GM19025 (cell line): ENCODE measurements at regions not wholly inside any gene's neighbourhood (a gene's known extent, or its start where the extent isn't known, plus 50 kb on each side); places are given as distances from the start of the nearest gene placed in this dataset.
"Not testable (repeated sequence)": the region's sequence is repeated elsewhere in the genome, so short reads cannot be mapped to it uniquely, and the experiment has no call there.

Experiments
- ATAC-seq: cut with Tn5 transposase; IDR thresholded peaks from one replicate; pipeline ENCODE4 v1.9.1; 2021; ENCODE audit warnings: mild to moderate bottlenecking, low read depth, moderate library complexity; ENCODE audit not compliant: unreplicated experiment

DNA sequence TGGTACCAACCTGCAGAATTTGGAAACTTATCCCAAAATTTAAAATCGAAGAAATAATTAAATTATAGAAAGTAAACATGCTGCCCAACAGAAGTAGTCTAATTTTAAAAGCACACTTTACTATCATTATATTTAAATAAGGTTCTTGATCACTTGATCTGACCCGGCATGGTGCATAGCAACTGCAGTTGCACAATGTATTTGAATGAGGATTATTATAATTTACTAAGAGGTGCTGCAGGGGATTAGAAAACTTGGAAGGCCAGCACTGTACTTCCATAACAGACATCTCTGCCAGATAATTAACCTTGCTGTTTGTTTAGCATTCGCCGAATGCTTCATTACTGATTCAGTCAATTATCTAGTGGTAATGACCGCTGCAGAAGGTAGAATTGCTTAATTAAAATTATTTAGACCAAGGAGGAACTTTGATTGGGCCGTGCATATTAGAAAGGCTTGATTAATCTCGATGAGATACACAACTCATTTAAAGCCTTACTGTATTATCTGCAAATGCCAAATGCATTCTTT, 971.6 kb downstream of the ZPLD1 start:
- ATAC-seq: no peak

DNA sequence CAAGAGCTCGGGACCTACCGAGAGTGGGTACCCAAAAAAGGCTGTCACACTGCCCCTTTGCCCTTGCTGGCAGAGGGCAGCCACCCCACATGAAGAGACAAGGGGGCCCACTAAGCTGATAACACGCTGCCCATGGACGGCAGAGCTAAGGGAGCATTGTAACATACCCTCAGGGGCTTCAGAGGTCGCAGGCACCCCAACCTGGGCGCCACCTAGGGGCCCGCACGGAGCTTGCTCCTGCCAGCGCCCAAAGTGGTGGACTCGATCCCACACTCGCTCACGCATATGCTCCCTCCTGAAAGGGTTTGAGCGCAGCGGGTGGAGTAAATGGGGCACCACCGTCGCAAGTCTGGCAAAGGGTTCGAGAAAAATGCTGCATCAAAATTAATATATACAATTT, 975.4 kb downstream of the ZPLD1 start:
- no peak for ATAC-seq

DNA sequence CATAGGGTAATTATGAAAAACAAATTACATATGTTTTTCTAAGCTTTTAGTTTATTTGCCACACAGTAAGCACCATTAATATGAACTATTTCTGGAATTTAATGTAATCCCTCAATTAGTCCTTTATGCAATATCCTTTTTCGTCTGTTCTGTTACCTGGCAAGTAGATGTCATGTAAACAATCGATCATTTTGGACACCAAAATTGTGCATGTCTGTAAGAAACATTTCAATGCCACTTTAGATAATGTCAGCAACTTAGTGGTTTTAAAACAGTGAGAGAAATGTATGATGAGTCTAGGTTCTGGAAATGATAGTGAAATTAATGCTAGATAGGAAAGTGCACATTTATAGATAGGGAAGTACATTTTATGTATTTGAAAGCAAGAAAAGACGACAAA, 986.6 kb downstream of the ZPLD1 start:
- no peak for ATAC-seq

DNA sequence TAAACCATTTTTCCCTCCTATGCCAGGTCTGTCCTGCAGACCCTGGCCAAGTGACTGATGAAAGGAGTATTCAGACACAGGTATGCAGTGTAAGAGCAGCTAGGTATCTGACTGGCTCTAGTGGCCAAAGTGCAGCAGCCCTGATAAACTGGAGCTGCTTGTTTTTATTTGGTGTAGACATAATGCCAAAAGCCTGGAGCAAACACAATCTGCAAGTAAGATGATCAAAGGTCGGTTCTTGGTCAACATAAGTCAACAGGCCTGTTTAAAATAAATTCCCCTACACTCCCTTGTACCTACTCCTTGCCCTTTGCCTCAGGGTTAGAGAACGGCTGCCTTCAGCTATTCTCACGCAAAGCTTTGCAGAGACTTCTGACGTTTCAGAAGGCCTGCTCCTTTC, 1003.1 kb downstream of the ZPLD1 start:
- no peak for ATAC-seq

DNA sequence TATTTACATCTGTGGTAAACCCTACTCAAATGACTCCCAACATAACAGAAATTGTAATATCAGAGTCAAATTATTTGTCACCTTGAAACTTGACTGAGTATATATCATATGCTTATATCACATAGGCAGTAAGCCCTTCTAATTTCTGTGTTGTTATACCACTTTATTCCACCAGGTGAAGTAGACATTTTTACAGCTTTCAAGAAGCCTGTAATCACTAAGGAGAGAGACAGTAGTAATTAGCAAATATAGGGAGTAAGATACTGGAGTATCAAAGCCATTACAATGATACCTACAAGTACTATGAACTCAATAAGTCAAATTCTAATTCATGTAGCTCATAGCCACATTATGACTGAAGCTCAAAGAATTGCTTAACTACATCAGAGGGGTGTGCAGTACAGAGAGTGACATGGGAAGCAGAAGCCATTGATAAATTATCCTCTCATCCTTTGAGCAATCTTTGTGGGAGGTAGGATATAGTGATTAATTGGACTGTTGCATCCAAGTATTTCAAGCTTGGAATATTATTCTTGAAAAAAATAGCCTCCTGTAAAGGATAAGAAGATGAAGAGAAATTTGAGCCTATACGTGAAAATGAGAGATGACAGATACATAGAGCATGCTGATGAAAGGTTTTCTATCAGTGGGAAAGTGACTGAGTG, 1005.9 kb downstream of the ZPLD1 start:
- ATAC-seq: peak; percentile 51

DNA sequence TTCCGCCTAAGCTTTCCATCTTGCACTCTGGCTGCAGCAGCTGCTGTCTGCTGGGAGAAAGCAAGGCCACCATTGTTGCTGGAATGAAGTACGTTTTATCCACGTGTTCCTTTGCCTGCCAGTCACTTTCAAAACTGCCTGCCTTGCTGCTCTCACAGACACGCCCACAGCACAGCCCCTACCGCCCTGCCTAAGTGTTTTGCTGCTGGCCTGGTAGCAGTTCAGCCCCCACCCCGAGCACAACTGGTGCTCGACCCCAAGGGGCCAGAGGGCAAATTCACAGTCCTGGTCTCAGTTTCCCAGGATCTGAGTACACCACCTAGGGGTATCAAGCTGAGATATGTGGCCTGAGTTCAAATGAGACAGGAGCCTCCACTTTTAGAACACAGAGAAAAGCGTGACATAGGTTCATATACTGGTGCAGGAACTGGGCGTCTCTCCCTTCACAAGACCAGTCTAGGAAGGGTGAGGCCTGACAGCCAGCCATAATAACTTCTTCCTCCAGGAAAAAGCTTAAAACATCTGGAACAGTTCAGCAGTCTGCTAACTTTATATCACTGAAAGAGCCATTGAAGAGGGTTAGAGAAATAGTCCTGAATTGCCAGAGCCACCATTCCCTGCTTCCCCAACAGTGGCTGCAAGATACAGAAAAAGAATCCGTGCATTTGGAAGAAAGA, 1012.3 kb downstream of the ZPLD1 start:
- no peak for ATAC-seq

DNA sequence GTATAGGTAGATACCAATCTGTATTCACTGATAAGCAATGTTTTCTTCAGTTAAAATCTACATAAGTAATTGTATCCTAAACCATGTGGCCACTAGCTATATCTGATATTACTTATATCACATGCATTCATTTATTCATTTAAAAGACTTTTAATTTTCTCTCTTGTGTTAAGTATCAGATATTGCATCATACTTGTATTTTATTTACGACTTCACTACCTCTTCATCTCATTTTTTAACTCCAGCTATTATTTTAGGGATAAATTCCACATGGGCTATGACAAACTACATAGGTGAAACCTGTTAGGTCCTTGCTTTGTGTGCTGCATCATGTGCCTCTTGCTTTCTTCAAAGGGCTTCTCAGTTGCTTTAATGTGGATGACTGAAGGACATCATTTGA, 1018.3 kb downstream of the ZPLD1 start:
- no peak for ATAC-seq

DNA sequence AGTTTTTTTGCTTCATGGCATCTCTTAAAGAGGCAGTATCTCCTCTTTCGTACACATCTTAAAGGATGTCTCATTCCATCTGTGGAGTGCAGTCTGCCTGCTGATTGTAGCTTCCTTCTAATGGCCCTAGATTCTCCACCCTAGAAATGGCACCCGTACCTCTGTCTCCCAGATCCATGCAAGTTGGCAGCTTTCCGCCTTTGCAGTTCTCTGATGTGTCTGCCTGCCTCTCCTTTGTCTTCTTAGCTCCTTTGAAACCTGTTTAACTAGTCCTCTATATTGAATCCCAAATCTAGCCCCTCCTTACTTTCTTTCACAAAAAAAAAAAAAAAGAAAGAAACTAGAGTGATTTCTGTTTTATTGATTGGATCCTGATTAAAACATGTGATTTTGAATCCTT, 1025.0 kb downstream of the ZPLD1 start:
- ATAC-seq: no peak

DNA sequence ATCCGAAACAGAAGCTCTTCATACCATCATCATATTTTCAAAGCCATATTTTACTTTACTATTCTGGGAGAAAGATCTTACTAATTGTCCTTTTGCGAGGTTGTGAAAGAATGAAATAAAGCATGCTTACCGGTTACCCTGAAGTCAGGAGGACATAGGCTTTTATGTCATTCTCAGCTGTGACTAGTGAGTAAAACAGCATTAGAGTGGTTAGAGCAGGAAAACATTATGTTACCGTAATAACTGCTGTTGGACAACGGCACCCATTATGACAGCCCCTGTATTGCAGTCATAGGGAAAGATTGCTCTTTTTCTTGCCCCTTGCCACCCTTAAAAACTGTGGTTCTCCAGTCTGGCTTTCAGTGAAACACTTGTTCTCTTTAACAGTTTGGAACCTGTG, 1035.7 kb downstream of the ZPLD1 start:
- ATAC-seq: no peak

DNA sequence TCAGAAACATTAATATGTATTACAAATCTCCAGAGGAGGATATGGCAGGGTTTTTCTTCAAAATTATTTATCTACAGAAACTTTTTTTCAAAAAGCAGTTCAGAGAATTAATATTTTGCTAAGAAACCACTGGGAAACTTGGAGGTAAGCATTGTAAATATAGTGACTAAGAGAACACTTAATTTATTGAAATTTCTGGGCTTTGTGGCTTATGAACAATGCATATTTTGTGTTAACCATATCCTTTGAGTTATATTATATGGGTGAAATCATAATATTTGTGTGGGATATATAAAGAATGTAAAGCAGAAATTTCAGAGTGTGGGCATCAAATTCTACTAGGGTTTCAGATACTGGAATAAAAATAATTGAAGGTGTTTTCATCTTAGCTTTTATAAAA, 1059.2 kb downstream of the ZPLD1 start:
- ATAC-seq: no peak

DNA sequence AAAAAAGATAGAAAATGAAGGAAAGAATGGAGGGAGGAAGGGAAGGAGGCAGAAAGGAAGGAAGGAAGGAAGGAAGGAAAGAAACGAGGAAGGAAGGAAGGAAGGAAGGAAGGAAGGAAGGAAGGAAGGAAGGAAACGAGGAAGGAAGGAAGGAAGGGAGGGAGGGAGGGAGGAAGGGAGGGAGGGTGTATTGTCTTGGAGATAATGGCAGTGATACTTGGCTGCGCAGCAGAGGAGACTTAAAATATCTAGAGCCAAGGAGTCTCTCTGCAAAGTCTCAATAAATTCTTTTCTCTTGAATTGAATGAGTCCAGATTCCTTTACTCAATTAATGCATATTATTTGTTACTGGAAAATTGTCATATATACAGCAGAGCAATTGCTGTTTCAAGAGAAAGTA, 1059.7 kb downstream of the ZPLD1 start:
- ATAC-seq: no peak

DNA sequence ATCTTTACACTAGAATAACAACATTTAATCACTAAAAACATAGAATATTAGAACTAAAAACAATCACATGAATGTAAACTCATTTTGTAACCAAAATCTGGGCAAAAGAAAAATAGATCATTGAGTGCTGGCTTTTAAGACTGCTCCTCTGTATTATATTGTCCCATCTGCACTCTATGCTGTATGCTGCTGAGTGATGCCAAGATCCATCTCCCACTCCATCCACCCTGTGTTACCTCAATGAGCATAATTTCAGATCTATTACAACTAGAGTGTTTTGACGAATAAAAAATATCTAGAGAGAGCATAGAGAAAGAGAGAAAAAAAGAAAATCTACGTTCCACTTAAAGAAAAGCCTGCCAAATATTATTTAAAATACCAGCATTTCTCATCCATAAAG, 1060.4 kb downstream of the ZPLD1 start:
- no peak for ATAC-seq

DNA sequence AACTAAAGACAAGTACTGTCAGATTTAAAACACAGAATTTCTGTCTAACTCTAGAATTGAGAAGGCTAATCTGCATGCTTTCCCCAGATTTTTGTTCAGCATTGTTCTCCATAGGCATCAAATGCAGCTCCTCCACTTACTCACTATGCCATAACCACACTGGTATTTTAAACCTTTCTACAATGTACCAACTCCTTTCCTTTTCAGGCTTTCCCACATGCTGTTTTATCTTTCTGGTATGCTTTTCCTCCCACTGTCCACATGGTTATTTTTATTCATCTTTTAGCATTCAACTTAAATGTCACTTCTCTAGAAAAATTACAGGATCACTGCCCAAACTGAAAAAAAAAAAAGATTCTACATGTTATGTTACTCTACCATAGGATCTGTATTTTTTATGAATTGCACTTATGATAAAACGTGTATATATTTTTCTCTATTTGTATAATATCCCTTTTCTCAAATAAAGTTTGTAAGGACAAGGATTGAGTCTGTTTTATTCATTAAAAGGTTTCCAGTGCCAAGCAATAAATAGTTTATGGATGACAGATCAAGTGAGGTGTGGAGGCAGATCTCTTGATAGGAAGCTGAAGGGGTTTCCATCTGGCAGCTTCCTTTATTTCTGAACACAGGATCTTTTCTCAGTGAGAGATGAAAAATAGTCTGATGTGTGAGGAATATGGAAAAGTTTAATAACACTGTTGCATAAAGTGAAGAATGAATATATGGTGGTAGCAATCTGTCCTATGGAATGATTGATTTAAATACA, 1064.5 kb downstream of the ZPLD1 start:
- no peak for ATAC-seq

DNA sequence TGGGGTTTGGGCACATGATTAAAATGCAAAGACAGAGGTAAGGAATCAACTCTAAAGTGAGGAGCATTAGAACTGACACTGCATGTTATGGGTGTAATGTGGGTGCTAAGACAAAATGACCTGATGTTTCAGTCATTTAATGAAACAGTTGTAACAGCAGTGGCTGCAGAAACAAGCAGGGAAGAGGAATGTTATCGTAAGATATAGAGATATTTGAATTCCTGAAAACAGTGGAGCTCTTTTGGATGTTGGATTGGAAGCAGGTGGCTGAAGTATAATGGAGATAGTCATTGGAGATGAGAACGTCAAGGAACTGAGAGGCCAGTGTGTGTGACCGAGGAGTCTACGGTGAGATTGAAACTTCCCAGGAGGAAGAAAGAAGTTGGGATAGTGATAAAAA, 1065.2 kb downstream of the ZPLD1 start:
- ATAC-seq: no peak

DNA sequence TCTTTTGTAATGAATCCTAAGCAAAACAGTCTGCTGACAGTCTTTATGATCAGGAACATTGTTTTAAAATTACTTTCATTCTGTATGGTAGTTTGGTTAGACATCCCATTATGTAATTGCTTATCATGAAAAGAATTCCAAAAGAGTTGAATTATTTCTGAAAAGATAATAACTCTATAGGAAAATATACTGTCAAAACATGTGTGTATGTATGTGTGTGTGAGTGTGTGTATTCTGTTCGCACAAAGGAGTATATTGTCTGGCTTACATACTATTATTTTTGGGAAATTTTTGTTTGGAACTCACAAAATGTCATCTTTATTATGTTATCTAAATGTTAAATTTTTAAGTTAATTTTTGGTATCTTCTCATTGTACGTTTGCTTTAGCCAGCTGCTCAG, 1075.9 kb downstream of the ZPLD1 start:
- ATAC-seq: no peak

DNA sequence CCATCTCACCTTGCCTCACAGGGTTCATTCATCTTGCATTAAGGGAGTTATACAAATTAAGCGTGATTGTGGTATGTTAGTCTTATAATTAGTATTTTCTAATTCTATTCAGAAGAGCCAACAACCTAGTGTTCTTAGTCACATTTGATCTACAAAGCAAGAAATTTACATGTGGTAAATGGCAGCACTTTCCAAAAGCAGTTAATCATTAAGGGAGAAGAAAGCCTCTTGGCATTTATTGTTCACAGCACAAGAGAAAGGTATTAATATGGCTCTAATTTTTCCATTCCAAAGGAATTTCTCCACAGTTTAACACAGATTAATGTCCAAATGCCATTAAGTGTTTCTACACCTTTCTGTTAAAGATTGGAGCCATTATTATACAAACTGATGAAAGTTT, 1077.1 kb downstream of the ZPLD1 start:
- ATAC-seq: no peak

DNA sequence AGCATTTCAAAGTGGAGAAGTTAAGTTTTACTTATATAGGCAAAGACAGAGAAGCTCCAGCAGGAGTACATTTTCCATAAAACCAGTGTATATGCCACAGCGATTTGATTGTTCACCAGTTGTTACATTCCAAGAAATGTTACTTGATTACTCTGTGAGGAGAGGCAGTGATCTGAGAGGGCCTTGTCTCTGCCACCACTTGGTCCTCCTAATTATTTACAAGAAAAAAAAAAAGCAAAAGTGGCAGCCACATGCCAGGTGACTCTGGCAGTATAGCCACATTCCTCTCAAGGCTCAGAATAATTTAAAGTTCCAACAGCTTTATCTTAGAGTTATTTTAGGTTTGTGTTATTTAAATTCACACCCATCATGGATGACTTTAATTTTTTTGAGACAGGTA, 1077.8 kb downstream of the ZPLD1 start:
- ATAC-seq: no peak

DNA sequence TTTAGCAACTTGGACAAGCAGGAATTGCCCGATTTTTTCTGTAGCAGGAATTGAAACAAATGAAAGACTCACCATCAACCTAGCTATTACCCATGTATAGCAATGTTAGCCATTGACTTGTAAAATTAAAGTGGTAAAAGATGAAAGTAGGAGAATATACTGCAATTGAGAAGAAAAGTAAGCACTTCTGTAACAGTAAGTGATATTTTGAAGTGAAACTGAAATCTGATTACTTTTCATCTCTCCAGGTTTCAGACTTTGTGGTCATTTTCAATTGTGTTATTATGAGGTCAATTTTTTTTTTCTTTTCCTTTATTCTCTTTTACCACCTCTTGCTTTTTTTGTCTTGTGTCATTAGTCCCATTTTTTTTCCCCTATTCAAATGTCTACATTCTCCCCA, 1078.2 kb downstream of the ZPLD1 start:
- no peak for ATAC-seq

DNA sequence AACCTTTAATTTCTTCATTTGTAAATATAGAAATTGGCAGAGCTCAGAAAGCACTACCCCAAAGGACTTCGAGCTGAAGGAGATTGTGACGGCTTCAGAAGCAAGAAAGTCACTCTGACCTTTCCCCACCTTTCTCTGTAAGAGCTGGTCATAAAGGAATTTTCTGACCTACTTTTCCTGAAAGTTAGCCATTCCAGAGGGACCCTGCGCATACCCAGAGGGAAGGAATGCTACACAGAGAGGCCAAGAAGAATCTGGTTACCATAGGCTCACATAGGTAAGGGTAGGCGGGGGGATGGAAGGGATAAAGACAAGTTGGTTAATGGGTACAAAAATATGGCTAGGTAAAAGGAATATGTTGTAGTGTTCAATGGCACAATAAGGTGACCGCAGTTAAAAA, 1080.3 kb downstream of the ZPLD1 start:
- ATAC-seq: no peak

DNA sequence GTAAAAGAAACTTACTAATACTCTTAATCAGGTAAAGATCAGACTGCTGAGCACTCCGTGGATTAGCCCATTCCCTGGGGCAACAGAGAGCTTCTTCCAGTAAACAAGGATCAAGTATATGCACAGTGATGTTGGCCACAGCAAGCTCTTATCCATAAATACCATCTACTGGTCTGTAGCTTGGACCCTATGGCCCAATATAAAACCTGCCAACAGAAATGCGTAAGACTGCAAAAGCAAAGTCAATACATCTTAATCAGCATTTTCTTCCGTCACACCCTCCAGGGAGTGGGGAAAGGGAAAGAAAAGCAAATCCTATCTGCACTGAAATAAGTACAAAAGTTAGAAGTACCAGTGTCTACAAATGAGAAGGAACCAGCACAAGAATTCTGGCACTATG, 1082.1 kb downstream of the ZPLD1 start:
- ATAC-seq: no peak

DNA sequence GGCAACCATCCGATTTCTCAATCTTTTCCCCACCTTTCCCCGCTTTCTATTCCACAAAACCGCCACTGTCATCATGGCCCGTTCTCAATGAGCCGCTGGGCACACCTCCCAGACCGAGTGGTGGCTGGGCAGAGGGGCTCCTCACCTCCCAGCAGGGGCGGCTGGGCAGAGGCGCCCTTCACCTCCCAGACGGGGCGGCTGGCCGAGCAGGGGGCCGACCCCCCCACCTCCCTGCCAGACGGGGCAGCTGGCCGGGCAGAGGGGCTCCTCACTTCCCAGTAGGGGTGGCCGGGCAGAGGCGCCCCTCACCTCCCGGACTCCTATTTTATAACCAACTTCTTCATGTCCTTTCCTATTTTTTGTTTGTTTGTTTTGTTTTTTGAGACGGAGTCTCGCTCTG, 1096.5 kb downstream of the ZPLD1 start:
- ATAC-seq: not testable (repeated sequence)

DNA sequence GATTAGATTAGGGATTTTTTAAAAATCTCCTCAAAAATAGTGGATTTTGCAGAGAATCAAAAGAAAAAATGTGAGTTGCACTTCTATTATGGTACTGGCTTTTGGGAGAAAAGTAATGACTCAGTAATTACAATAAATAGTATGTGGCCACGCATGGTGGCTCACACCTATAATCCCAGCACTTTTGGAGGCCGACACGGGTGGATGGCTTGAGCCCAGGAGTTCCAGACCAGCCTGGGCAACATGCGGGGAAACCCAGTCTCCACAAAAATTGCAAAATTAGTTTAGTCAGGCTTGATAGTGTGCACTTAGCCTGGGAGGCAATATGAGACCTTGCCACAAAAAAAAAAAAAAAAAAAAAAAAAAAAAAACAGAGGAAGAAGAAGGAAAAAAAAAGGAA, 1098.2 kb downstream of the ZPLD1 start:
- no peak for ATAC-seq
